ENCODE measurements at regions not wholly inside any gene's neighbourhood (a gene's known extent, or its start where the extent isn't known, plus 50 kb on each side); places are given as distances from the start of the nearest gene placed in this dataset.

GRCh38 chr3:68019876-68020275, 365.5 kb upstream of the SUCLG2 start:
- TF ChIP-seq PATZ1 (CRISPR knock-in tag; IDR thresholded peaks at IDR 0.05; ENCODE audit: borderline replicate concordance) (no peak), OSR1 (CRISPR knock-in tag; IDR thresholded peaks at IDR 0.05) (no peak), TSHZ2 (CRISPR knock-in tag; IDR thresholded peaks at IDR 0.05) (no peak), ZNF8 (CRISPR knock-in tag; IDR thresholded peaks at IDR 0.05) (no peak), GLIS3 (CRISPR knock-in tag; IDR thresholded peaks at IDR 0.05) (no peak), CREB5 (CRISPR knock-in tag; IDR thresholded peaks at IDR 0.05; ENCODE audit: low read depth) (no peak), TCF4 (CRISPR knock-in tag; IDR thresholded peaks at IDR 0.05; ENCODE audit: borderline replicate concordance) (no peak), SNAI2 (CRISPR knock-in tag; IDR thresholded peaks at IDR 0.05) (no peak), ESRRG (CRISPR knock-in tag; IDR thresholded peaks at IDR 0.05) (no peak), RARB (CRISPR knock-in tag; IDR thresholded peaks at IDR 0.05) (no peak)

Data from SK-N-SH treated with all-trans-retinoic acid at 6 μM for 48 hours (cell line).